GM12874 (cell line): ENCODE measurements at regions not wholly inside any gene's neighbourhood (a gene's known extent, or its start where the extent isn't known, plus 50 kb on each side); places are given as distances from the start of the nearest gene placed in this dataset.

Experiments used
- CTCF ChIP-seq: IDR thresholded peaks from 2 replicates; pipeline ENCODE4 v1.5.1; 2011; ENCODE audit warnings: low read depth, mild to moderate bottlenecking, control low read depth, low read length, moderate library complexity; ENCODE audit not compliant: insufficient read depth

- TF ChIP-seq CTCF = no peak
These were observed 91.0 kb downstream of the SCG2 start for GRCh38 chr2:223511168-223511567.

GRCh38 chr2:223513771-223514455 lies 88.2 kb downstream of the SCG2 start:
- TF ChIP-seq CTCF = no peak

GRCh38 chr2:223519471-223519870 lies 82.7 kb downstream of the SCG2 start:
- no peak for TF ChIP-seq CTCF

- no peak for TF ChIP-seq CTCF
These were observed 79.4 kb downstream of the SCG2 start for GRCh38 chr2:223522796-223523195.

GRCh38 chr2:223523551-223524001 lies 78.6 kb downstream of the SCG2 start:
- TF ChIP-seq CTCF = no peak

- no peak for TF ChIP-seq CTCF
These were observed 78.1 kb downstream of the SCG2 start for GRCh38 chr2:223524066-223524465.

- no peak for TF ChIP-seq CTCF
These were observed 76.1 kb downstream of the SCG2 start for GRCh38 chr2:223526106-223526505.

GRCh38 chr2:223528036-223528435 lies 74.1 kb downstream of the SCG2 start:
- TF ChIP-seq CTCF = no peak
